ENCODE measurements at regions not wholly inside any gene's neighbourhood (a gene's known extent, or its start where the extent isn't known, plus 50 kb on each side); places are given as distances from the start of the nearest gene placed in this dataset.
"Not testable (repeated sequence)": the region's sequence is repeated elsewhere in the genome, so short reads cannot be mapped to it uniquely, and the experiment has no call there.

DNA sequence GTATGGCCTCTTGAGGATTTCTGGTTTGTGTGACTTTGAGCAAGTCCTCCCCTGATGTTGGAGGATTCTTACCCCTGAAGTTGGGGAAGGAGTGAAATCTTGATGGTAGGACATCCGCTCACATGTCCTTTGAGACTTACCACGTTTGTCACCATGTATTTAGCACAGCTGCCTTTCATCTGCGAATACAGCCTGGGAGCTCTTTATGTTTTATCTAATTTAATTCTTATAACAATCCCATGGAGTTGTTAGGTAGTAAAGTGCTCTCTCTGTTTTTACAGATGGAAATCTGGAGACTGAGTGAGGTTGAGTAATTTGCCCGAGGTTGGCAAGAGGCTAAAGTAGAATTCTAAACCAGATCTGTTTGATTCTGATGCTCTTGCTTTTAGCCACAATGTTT is 154.9 kb upstream of the PLGLB2 start:
- TF ChIP-seq, protein P1, sequence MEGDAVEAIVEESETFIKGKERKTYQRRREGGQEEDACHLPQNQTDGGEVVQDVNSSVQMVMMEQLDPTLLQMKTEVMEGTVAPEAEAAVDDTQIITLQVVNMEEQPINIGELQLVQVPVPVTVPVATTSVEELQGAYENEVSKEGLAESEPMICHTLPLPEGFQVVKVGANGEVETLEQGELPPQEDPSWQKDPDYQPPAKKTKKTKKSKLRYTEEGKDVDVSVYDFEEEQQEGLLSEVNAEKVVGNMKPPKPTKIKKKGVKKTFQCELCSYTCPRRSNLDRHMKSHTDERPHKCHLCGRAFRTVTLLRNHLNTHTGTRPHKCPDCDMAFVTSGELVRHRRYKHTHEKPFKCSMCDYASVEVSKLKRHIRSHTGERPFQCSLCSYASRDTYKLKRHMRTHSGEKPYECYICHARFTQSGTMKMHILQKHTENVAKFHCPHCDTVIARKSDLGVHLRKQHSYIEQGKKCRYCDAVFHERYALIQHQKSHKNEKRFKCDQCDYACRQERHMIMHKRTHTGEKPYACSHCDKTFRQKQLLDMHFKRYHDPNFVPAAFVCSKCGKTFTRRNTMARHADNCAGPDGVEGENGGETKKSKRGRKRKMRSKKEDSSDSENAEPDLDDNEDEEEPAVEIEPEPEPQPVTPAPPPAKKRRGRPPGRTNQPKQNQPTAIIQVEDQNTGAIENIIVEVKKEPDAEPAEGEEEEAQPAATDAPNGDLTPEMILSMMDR (IDR thresholded peaks at IDR 0.05), result not testable (repeated sequence)
- TF ChIP-seq POLR2A (IDR thresholded peaks at IDR 0.05), result not testable (repeated sequence)

Data from right lobe of liver (tissue), 4 donors.